Hepatocyte (in vitro differentiated cells): ENCODE measurements at regions not wholly inside any gene's neighbourhood (a gene's known extent, or its start where the extent isn't known, plus 50 kb on each side); places are given as distances from the start of the nearest gene placed in this dataset.

Experiments used
- CTCF ChIP-seq: fragments of 200-600 bp; sonication (generic); IDR thresholded peaks from 2 replicates; pipeline ENCODE4 v1.5.1; 2016; ENCODE audit warnings: antibody characterized with exemption, mild to moderate bottlenecking; ENCODE audit not compliant: poor library complexity
- EZH2phosphoT487 ChIP-seq: fragments of 200-600 bp; sonication (generic); IDR thresholded peaks from one replicate; pipeline ENCODE4 v1.6.1; 2018; ENCODE audit warnings: antibody characterized with exemption, mild to moderate bottlenecking, low read depth, moderate library complexity; ENCODE audit not compliant: unreplicated experiment, severe bottlenecking

GRCh38 chr2:109736177-109736827, 57.8 kb upstream of the RGPD5 start:
- peak; percentile 87 for TF ChIP-seq CTCF
- TF ChIP-seq EZH2phosphoT487: no peak
